Retinal pigment epithelial cell (primary cell): ENCODE measurements at regions not wholly inside any gene's neighbourhood (a gene's known extent, or its start where the extent isn't known, plus 50 kb on each side); places are given as distances from the start of the nearest gene placed in this dataset.
"Not testable (repeated sequence)": the region's sequence is repeated elsewhere in the genome, so short reads cannot be mapped to it uniquely, and the experiment has no call there.

Experiments
- DNase-seq: peaks from one replicate; pipeline ENCODE4 v3.0.0-alpha.2; 2010; ENCODE audit warnings: low read depth
- H3K4me3 ChIP-seq: 2 replicates; pipeline ENCODE4 v1.5.1; 2011; ENCODE audit warnings: mild to moderate bottlenecking, low read length, control low read depth, moderate library complexity
- TF ChIP-seq, protein P1 (sequence below): conservative IDR thresholded peaks from 2 replicates; pipeline ENCODE4 v1.5.1; 2011; ENCODE audit warnings: low read depth, low read length, control low read depth, inconsistent platforms

GRCh38 chr11:96567667-96568066 is 177.9 kb downstream of the JRKL start:
- no peak overlapping the region for H3K4me3 ChIP-seq
- TF ChIP-seq, protein P1, sequence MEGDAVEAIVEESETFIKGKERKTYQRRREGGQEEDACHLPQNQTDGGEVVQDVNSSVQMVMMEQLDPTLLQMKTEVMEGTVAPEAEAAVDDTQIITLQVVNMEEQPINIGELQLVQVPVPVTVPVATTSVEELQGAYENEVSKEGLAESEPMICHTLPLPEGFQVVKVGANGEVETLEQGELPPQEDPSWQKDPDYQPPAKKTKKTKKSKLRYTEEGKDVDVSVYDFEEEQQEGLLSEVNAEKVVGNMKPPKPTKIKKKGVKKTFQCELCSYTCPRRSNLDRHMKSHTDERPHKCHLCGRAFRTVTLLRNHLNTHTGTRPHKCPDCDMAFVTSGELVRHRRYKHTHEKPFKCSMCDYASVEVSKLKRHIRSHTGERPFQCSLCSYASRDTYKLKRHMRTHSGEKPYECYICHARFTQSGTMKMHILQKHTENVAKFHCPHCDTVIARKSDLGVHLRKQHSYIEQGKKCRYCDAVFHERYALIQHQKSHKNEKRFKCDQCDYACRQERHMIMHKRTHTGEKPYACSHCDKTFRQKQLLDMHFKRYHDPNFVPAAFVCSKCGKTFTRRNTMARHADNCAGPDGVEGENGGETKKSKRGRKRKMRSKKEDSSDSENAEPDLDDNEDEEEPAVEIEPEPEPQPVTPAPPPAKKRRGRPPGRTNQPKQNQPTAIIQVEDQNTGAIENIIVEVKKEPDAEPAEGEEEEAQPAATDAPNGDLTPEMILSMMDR: no peak
- DNase-seq: no peak

DNA sequence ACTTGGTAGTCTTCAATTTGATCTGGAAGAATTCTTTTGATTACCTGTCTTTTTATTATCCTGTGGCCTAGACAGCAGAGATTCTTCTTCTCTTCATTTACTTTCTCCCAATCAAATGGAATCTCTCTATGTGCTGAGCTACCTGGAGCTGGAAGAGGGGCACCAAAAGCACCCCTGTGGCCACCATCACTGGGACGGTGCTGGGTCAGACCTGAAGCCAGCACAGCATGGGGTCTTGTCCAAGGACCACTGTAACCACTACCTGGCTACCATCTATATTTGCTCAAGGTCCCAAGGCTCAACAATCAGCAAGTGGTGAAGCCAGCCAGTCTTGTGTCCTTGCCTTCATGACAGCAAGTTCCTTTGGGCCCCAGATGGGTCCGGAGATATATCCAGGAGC is 186.6 kb downstream of the JRKL start:
- no peak for DNase-seq
- no peak overlapping the region for H3K4me3 ChIP-seq
- TF ChIP-seq, protein P1: no peak

DNA sequence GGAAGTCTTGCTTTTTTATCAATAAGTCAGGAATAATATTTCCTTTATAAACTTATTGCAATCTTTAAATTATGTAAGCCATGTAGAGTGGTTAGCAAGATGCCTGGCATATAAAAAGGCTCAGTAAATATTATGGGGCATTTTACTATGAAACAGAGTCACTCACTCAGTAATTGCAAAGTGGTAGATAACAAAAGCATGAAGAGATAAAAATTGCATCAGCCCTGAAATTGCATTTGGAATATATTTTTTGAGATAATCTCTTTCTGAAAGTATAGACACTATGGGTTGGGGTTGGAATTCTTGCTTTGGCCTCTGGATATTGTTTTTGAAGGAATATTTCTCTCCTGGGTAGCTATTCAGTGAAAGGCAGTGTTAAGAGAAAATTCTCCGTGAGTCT is 188.6 kb downstream of the JRKL start:
- no peak for DNase-seq
- H3K4me3 ChIP-seq: no peak overlapping the region
- TF ChIP-seq, protein P1: no peak

GRCh38 chr11:96579656-96580055 is 189.8 kb downstream of the JRKL start:
- DNase-seq: no peak
- TF ChIP-seq, protein P1: no peak
- no peak overlapping the region for H3K4me3 ChIP-seq

- no peak for DNase-seq
- TF ChIP-seq, protein P1: no peak
- H3K4me3 ChIP-seq: no peak overlapping the region
These were observed 190.7 kb downstream of the JRKL start for GRCh38 chr11:96580476-96581040.

DNA sequence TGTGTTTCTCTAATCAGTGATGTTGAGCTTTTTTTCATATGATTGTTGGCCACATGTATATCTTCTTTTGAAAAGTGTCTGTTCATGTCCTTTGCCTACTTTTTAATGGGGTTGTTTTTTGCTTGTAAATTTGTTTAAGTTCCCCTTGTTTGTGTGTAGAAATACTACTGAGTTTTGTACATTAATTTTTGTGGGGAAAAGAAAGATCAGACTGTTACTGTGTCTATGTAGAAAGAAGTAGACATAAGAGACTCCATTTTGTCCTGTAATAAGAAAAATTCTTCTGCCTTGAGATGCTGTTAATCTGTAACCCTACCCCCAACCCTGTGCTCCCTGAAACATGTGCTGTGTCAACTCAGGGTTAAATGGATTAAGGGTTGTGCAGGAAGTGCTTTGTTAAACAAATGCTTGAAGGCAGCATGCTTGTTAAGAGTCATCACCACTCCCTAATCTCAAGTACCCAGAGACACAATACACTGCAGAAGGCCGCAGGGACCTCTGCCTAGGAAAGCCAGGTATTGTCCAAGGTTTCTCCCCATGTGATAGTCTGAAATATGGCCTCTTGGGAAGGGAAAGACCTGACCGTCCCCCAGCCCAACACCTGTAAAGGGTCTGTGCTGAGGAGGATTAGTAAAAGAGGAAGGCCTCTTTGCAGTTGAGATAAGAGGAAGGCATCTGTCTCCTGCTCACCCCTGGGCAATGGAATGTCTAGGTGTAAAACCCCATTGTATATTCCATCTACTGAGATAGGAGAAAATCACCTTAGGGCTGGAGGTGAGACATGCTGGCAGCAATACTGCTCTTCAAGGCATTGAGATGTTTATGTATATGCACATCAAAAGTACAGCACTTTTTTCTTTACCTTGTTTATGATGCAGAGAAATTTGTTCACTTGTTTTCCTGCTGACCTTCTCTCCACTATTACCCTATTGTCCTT is 196.4 kb downstream of the JRKL start:
- H3K4me3 ChIP-seq: not testable (repeated sequence)
- peak; percentile 24 for DNase-seq

GRCh38 chr11:96588793-96589192 is 199.0 kb downstream of the JRKL start:
- DNase-seq: not testable (repeated sequence)

GRCh38 chr11:96595011-96595410 is 205.2 kb downstream of the JRKL start:
- no peak overlapping the region for H3K4me3 ChIP-seq
- no peak for DNase-seq
- TF ChIP-seq, protein P1: no peak

More at GRCh38 chr11:96588793-96589192, 199.0 kb downstream of the JRKL start:
- not testable (repeated sequence) for H3K4me3 ChIP-seq
